ENCODE measurements at regions not wholly inside any gene's neighbourhood (a gene's known extent, or its start where the extent isn't known, plus 50 kb on each side); places are given as distances from the start of the nearest gene placed in this dataset.

GRCh38 chr17:77432034-77432661 lies 291.4 kb downstream of the SEC14L1 start:
- no peak for TF ChIP-seq CTCF (IDR thresholded peaks at IDR 0.05)
- TF ChIP-seq POLR2A (IDR thresholded peaks at IDR 0.05) = no peak

Measured in stomach (tissue), 4 donors.